Cerebellar cortex (tissue), 1 donor: ENCODE measurements at regions not wholly inside any gene's neighbourhood (a gene's known extent, or its start where the extent isn't known, plus 50 kb on each side); places are given as distances from the start of the nearest gene placed in this dataset.
A peak's percentile ranks its signal among the peaks of the same experiment; 100 is the strongest.
"Not testable (repeated sequence)": the region's sequence is repeated elsewhere in the genome, so short reads cannot be mapped to it uniquely, and the experiment has no call there.

Experiments
- DNase-seq: peaks from one replicate; pipeline ENCODE4 v3.0.0-alpha.2; 2015; ENCODE audit warnings: low spot score

- DNase-seq: not testable (repeated sequence)
Observed at GRCh38 chr4:8972635-8973034, 101.0 kb upstream of the HMX1 start.

GRCh38 chr4:8965896-8966295, 94.3 kb upstream of the HMX1 start:
- not testable (repeated sequence) for DNase-seq

- DNase-seq: not testable (repeated sequence)
Observed at GRCh38 chr4:8964201-8964788, 92.7 kb upstream of the HMX1 start.

GRCh38 chr4:8963533-8963932, 91.9 kb upstream of the HMX1 start:
- not testable (repeated sequence) for DNase-seq

- peak; percentile 27 for DNase-seq
Observed at GRCh38 chr4:8961343-8961742, 89.7 kb upstream of the HMX1 start.

- DNase-seq: not testable (repeated sequence)
Observed at GRCh38 chr4:8959471-8959870, 87.8 kb upstream of the HMX1 start.

- not testable (repeated sequence) for DNase-seq
Observed at GRCh38 chr4:8954001-8954400, 82.4 kb upstream of the HMX1 start.

- not testable (repeated sequence) for DNase-seq
Observed at GRCh38 chr4:8952791-8953190, 81.2 kb upstream of the HMX1 start.

GRCh38 chr4:8952109-8952508, 80.5 kb upstream of the HMX1 start:
- DNase-seq: not testable (repeated sequence)

- DNase-seq: not testable (repeated sequence)
Observed at GRCh38 chr4:8945506-8945905, 73.9 kb upstream of the HMX1 start.

GRCh38 chr4:8943367-8943766, 71.7 kb upstream of the HMX1 start:
- DNase-seq: not testable (repeated sequence)

GRCh38 chr4:8942088-8942487, 70.4 kb upstream of the HMX1 start:
- not testable (repeated sequence) for DNase-seq

GRCh38 chr4:8941492-8941805, 69.8 kb upstream of the HMX1 start:
- not testable (repeated sequence) for DNase-seq

GRCh38 chr4:8940792-8941491, 69.3 kb upstream of the HMX1 start:
- no peak for DNase-seq

- no peak for DNase-seq
Observed at GRCh38 chr4:8939840-8940742, 68.5 kb upstream of the HMX1 start.

GRCh38 chr4:8939160-8939839, 67.7 kb upstream of the HMX1 start:
- DNase-seq: no peak

GRCh38 chr4:8938623-8939022, 67.0 kb upstream of the HMX1 start:
- no peak for DNase-seq

- no peak for DNase-seq
Observed at GRCh38 chr4:8938137-8938536, 66.5 kb upstream of the HMX1 start.

- no peak for DNase-seq
Observed at GRCh38 chr4:8932884-8933283, 61.2 kb upstream of the HMX1 start.

GRCh38 chr4:8928074-8928473, 56.4 kb upstream of the HMX1 start:
- no peak for DNase-seq

- DNase-seq: no peak
Observed at GRCh38 chr4:8922481-8922880, 50.8 kb upstream of the HMX1 start.

- no peak for DNase-seq
Observed at GRCh38 chr4:8921465-8921864, 49.8 kb upstream of the HMX1 start.
